ENCODE measurements at regions not wholly inside any gene's neighbourhood (a gene's known extent, or its start where the extent isn't known, plus 50 kb on each side); places are given as distances from the start of the nearest gene placed in this dataset.
"Not testable (repeated sequence)": the region's sequence is repeated elsewhere in the genome, so short reads cannot be mapped to it uniquely, and the experiment has no call there.

GRCh38 chr12:33044447-33044846, 147.9 kb upstream of the PKP2 start:
- DNase-seq (ENCODE audit: low read depth), result no peak
- TF ChIP-seq, protein P1, sequence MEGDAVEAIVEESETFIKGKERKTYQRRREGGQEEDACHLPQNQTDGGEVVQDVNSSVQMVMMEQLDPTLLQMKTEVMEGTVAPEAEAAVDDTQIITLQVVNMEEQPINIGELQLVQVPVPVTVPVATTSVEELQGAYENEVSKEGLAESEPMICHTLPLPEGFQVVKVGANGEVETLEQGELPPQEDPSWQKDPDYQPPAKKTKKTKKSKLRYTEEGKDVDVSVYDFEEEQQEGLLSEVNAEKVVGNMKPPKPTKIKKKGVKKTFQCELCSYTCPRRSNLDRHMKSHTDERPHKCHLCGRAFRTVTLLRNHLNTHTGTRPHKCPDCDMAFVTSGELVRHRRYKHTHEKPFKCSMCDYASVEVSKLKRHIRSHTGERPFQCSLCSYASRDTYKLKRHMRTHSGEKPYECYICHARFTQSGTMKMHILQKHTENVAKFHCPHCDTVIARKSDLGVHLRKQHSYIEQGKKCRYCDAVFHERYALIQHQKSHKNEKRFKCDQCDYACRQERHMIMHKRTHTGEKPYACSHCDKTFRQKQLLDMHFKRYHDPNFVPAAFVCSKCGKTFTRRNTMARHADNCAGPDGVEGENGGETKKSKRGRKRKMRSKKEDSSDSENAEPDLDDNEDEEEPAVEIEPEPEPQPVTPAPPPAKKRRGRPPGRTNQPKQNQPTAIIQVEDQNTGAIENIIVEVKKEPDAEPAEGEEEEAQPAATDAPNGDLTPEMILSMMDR (IDR thresholded peaks at IDR 0.05; ENCODE audit: insufficient read depth, low read depth, low read length, missing control alignments), result no peak

GRCh38 chr12:33041562-33041961, 145.0 kb upstream of the PKP2 start:
- TF ChIP-seq, protein P1 (IDR thresholded peaks at IDR 0.05; ENCODE audit: insufficient read depth, low read depth, low read length, missing control alignments), result no peak
- no peak overlapping the region for H3K4me3 ChIP-seq (ENCODE audit: low read depth, low read length)
- no peak for DNase-seq (ENCODE audit: low read depth)

More at GRCh38 chr12:33044447-33044846, 147.9 kb upstream of the PKP2 start:
- no peak overlapping the region for H3K4me3 ChIP-seq (ENCODE audit: low read depth, low read length)

DNA sequence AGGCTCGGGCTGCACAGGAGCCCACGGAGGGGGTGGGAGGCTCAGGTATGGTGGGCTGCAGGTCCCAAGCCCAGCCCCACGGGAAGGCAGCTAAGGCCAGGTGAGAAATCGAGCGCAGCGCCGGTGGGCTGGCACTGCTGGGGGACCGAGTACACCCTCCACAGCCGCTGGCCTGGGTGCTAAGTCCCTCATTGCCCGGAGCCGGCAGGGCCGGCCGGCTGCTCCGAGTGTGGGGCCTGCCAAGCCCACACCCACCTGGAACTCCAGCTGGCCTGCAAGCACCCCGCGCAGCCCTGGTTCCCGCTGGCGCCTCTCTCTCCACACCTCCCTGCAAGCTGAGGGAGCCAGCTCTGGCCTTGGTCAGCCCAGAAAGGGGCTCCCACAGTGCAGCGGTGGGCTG, 137.4 kb upstream of the PKP2 start:
- not testable (repeated sequence) for DNase-seq (ENCODE audit: low read depth); H3K4me3 ChIP-seq (ENCODE audit: low read depth, low read length)

DNA sequence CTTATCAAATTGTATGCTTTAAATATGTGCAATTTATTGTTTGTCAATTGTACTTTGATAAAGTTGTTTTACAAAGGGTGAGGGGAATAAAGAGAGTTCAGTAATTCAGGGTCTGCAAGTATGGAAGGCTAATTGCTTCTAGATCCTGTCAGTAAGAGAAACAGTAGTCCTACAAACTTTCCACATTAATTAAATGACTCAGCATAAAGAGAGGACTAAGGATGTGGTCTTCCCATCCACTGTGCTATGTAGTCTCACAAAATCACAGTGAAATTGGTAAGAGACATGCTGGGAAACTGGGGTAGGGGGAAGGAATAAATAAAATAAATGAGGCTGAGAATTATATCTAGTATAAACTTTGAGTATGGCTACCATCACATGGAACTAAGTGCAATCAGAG, 130.2 kb upstream of the PKP2 start:
- no peak for DNase-seq (ENCODE audit: low read depth)
- TF ChIP-seq, protein P1 (IDR thresholded peaks at IDR 0.05; ENCODE audit: insufficient read depth, low read depth, low read length, missing control alignments), result no peak
- no peak overlapping the region for H3K4me3 ChIP-seq (ENCODE audit: low read depth, low read length)

- not testable (repeated sequence) for DNase-seq (ENCODE audit: low read depth); H3K4me3 ChIP-seq (ENCODE audit: low read depth, low read length)
Measured at GRCh38 chr12:33022724-33023123, 126.1 kb upstream of the PKP2 start.

DNA sequence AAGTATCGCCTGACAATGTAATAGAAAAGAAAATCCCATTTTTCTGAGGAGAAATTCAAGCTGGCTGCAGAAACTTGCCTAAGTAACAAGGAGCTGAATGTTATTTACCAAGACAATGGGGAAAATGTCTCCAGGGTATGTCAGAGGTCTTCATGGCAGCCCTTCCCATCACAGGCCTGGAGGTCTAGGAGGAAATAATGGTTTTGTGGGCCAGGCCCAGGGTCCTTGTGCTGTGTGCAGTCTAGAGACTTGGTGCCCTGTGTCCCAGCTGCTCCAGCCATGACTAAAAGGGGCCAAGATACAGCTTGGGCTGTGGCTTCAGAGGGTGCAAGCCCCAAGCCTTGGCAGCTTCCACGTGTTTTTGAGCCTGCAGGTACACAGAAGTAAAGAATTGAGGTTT, 120.5 kb upstream of the PKP2 start:
- DNase-seq (ENCODE audit: low read depth); H3K4me3 ChIP-seq (ENCODE audit: low read depth, low read length): not testable (repeated sequence)

DNA sequence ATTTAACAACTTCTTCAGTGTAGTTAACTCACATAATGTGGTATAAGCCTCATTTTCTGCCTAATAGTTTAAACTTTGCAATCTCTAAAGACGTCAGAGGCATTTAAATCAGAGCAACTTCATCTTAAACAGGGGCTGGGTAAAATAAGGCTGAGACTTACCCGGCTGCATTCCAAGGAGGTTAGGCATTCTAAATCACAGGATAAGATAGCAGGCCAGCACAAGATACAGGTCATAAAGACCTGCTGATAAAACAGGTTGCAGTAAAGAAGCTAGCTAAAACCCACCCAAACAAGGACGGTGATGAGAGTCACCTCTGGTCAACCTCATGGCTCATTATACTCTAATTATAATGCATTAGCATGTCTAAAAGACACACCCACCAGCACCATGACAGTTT, 115.6 kb upstream of the PKP2 start:
- H3K4me3 ChIP-seq (ENCODE audit: low read depth, low read length), result no peak overlapping the region
- TF ChIP-seq, protein P1 (IDR thresholded peaks at IDR 0.05; ENCODE audit: insufficient read depth, low read depth, low read length, missing control alignments), result no peak
- no peak for DNase-seq (ENCODE audit: low read depth)

DNA sequence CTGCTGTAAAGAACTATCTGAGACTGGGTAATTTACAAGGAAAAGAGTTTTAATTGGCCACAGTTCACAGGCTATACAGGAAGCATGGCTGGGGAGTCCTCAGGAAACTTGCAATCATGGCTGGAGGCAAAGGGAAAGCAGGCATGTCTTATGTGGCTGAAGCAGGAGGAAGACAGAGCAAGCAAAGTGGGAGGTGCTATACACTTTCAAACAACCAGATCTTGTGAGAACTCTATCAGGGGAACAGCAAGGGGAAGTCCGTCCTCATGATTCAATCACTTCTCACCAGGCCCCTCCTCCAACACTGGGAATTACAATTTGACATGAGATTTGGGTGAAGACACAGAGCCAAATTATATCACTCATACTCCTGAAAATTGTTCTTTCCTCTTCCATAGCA, 109.5 kb upstream of the PKP2 start:
- no peak for DNase-seq (ENCODE audit: low read depth)

More for the DNA sequence above, 109.5 kb upstream of the PKP2 start:
- no peak overlapping the region for H3K4me3 ChIP-seq (ENCODE audit: low read depth, low read length)
- TF ChIP-seq, protein P1 (IDR thresholded peaks at IDR 0.05; ENCODE audit: insufficient read depth, low read depth, low read length, missing control alignments), result no peak

Data from GM12865 (cell line).